ENCODE measurements at regions not wholly inside any gene's neighbourhood (a gene's known extent, or its start where the extent isn't known, plus 50 kb on each side); places are given as distances from the start of the nearest gene placed in this dataset. TPM values are rescaled to one million over a fixed set of nuclear protein-coding genes. Genes with fewer than 3 reads are reported as not detected.

DNA sequence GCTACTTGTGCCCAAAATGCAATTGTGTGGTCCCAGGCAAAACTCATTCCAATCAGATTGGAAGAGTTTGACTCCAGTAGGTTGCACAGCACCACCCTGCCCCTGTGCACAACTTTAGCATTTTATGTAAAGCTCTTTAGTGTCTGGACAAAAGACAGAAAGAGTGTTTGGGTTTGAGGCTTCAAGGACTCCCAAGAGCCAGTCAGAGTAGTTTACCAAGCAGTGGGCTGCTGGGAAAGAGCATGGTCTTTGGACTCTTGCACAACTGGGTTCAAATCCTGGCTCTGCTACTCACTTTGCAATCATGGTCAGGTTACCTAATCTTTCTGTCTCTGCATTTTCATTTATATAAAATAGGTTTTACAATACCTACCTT is 75.8 kb upstream of the UMPS start:
- no peak for DNase-seq (ENCODE audit: low read depth)

DNA sequence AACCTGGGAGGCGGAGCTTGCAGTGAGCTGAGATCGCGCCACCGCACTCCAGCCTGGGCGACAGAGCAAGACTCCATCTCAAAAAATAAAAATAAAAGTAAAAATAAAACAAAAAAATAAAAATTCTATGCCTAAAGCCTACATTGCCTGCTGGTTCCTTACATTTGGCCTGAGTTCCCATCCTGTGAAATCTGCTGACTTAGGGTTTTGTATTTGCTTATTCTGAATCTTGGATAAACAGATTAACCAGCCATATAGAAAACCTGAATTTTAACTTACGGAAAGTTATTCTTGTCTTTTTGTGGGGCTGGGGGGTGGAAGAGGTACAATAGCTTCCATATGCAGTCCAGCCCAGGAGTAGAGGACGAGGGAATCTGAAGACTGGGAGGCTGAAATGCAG is 73.7 kb upstream of the UMPS start:
- DNase-seq (ENCODE audit: low read depth), result no peak

DNA sequence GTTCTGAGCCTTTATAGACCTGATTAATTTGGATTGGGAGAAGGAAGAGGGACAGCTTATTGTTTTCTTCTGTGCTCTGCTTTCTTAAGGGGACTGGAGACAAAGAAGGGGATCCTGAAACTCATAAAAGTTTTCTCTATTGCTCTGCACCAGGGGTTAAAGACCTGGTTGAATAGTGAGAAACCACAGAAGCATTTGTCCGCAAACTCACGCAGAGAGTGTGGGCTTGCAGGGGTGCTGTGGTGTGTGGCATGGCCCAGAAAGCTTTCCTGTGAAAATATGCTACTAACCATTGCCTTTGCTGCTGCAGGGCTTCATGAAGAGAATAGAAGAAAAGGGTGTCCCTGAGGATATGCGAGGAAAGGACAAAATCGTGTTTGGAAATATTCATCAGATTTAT is 73.1 kb upstream of the UMPS start:
- DNase-seq (ENCODE audit: low read depth), result no peak

- no peak for DNase-seq (ENCODE audit: low read depth)
These were observed 72.0 kb upstream of the UMPS start for GRCh38 chr3:124658270-124658669.

DNA sequence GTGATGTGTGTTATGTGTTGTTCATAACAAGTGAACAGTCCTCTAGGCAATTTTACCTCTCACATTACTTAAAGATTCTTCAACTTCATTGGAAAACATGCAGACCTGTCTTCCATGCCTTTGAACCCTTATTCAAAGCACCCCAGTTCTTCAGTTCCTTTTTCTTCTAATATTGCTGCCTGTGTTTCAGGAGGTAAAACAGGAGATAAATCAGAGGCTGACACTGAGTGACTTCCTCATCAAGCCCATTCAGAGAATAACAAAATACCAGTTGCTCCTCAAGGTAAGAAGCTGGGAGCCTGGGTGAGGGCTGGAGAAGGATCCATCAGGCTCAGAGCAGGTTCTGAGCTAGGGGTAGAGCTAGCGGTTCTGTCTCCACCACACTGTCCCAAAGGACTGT is 71.1 kb upstream of the UMPS start:
- no peak for DNase-seq (ENCODE audit: low read depth)

GRCh38 chr3:124660599-124660998 is 69.7 kb upstream of the UMPS start:
- no peak for DNase-seq (ENCODE audit: low read depth)

- DNase-seq (ENCODE audit: low read depth), result no peak
These were observed 66.6 kb upstream of the UMPS start for GRCh38 chr3:124663690-124664089.

- DNase-seq (ENCODE audit: low read depth), result no peak
These were observed 65.4 kb upstream of the UMPS start for GRCh38 chr3:124664804-124665203.

DNA sequence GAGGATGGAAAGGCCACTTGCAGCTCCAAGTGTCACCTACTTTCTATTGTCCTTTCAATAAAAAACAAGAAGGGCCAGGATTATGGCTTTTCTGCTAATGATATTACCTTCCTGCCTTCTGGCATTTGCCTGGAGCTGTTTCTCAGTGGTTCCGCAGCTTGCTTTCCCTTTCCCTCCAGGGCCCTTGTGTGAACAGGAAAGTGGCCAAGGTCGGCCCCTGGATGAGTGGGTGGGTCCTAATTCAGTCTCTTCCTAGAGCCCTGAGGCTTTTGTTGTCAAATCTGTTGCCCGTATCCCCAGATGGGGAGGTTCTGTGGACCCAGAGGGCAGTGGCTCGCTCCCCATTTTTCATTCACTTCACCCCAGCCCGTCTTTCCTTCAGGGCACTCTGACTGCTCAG is 64.2 kb upstream of the UMPS start:
- no peak for DNase-seq (ENCODE audit: low read depth)

DNA sequence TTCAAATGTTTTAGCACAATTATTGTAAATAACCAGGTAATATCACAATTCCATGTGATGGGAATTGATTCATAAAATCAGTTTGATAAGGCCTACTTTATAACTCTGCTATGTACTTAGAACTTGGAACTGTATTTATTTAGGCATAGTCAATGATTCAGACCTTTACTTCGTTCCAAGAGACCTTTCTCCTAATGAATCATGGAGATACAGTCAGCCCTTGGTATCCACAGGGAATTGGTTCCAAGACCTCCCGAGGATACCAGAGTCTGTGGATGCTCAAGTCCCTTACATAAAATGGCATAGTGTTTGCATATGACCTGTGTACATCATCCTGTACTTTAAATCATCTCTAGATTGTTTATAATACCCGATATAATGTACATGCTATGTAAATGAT is 60.8 kb upstream of the UMPS start:
- peak; percentile 65 for DNase-seq (ENCODE audit: low read depth)

- DNase-seq (ENCODE audit: low read depth), result no peak
These were observed 59.1 kb upstream of the UMPS start for GRCh38 chr3:124671106-124671505.

GRCh38 chr3:124674336-124674735 is 55.9 kb upstream of the UMPS start:
- DNase-seq (ENCODE audit: low read depth), result no peak

DNA sequence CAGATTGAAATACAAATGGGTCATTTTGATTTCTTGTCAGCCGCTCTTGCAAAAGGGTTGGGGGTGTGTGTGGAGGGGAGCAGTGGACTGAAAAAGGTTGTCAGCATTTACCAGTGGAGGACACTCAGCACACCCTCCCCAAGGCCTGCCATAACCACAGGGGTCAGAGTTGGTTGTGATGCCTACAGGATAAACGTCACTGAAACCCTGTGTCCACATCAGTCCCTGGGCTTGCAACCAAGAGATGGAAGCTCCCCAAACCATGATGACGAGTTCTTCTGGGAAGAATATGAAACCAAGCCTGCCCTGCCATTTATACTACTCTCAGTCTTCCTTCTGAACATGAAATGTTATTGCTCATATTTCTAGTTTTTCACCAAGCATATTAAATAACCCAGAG is 54.0 kb upstream of the UMPS start:
- DNase-seq (ENCODE audit: low read depth), result peak; percentile 68

GRCh38 chr3:124679048-124679638 is 51.1 kb upstream of the UMPS start:
- no peak for DNase-seq (ENCODE audit: low read depth)

Small RNA genes in the stretch of these regions (small RNA-seq; reads per million reads assigned to genes)
- gene MIR5002 (not detected), gene MIR6083 (not detected), gene RNU6-143P (not detected)
